ENCODE measurements at regions not wholly inside any gene's neighbourhood (a gene's known extent, or its start where the extent isn't known, plus 50 kb on each side); places are given as distances from the start of the nearest gene placed in this dataset.

GRCh38 chr18:78820161-78820834, 159.3 kb upstream of the SALL3 start:
- ATAC-seq, result no peak
- no peak for TF ChIP-seq ZFP30 (CRISPR knock-in tag; IDR thresholded peaks at IDR 0.05)
- no peak for TF ChIP-seq TOX (CRISPR knock-in tag; IDR thresholded peaks at IDR 0.05; ENCODE audit: borderline replicate concordance)
- TF ChIP-seq GLIS3 (CRISPR knock-in tag; IDR thresholded peaks at IDR 0.05), result no peak
- no peak for TF ChIP-seq ZNF565 (CRISPR knock-in tag; conservative IDR thresholded peaks at IDR 0.05; ENCODE audit: low read depth)
- TF ChIP-seq CREB5 (CRISPR knock-in tag; IDR thresholded peaks at IDR 0.05; ENCODE audit: low read depth), result no peak
- no peak for TF ChIP-seq TSHZ2 (CRISPR knock-in tag; IDR thresholded peaks at IDR 0.05)
- TF ChIP-seq PPARA (CRISPR knock-in tag; IDR thresholded peaks at IDR 0.05; ENCODE audit: borderline replicate concordance), result no peak
- no peak for TF ChIP-seq ZNF8 (CRISPR knock-in tag; IDR thresholded peaks at IDR 0.05)
- no peak for TF ChIP-seq ZC3H10 (CRISPR knock-in tag; IDR thresholded peaks at IDR 0.05)
- TF ChIP-seq CSDC2 (CRISPR knock-in tag; IDR thresholded peaks at IDR 0.05), result no peak
- no peak for TF ChIP-seq ISL1 (CRISPR knock-in tag; IDR thresholded peaks at IDR 0.05)

GRCh38 chr18:78821396-78821795, 158.2 kb upstream of the SALL3 start:
- ATAC-seq, result no peak
- TF ChIP-seq TSHZ2 (CRISPR knock-in tag; IDR thresholded peaks at IDR 0.05) (no peak), TOX (CRISPR knock-in tag; IDR thresholded peaks at IDR 0.05; ENCODE audit: borderline replicate concordance) (no peak), CSRNP3 (CRISPR knock-in tag; IDR thresholded peaks at IDR 0.05) (no peak), ARNTL (CRISPR knock-in tag; IDR thresholded peaks at IDR 0.05; ENCODE audit: borderline replicate concordance, low read depth) (no peak), POU6F1 (CRISPR knock-in tag; IDR thresholded peaks at IDR 0.05; ENCODE audit: borderline replicate concordance, low read depth) (no peak), TCF4 (CRISPR knock-in tag; IDR thresholded peaks at IDR 0.05; ENCODE audit: borderline replicate concordance) (no peak), ZFP30 (CRISPR knock-in tag; IDR thresholded peaks at IDR 0.05) (no peak)

GRCh38 chr18:78822171-78822948, 157.3 kb upstream of the SALL3 start:
- ATAC-seq, result no peak
- TF ChIP-seq ZFP3 (CRISPR knock-in tag; IDR thresholded peaks at IDR 0.05) (no peak), TSHZ2 (CRISPR knock-in tag; IDR thresholded peaks at IDR 0.05) (no peak), POU6F1 (CRISPR knock-in tag; IDR thresholded peaks at IDR 0.05; ENCODE audit: borderline replicate concordance, low read depth) (no peak), CREB5 (CRISPR knock-in tag; IDR thresholded peaks at IDR 0.05; ENCODE audit: low read depth) (no peak), CSDC2 (CRISPR knock-in tag; IDR thresholded peaks at IDR 0.05) (no peak), ARNTL (CRISPR knock-in tag; IDR thresholded peaks at IDR 0.05; ENCODE audit: borderline replicate concordance, low read depth) (no peak), ZNF70 (CRISPR knock-in tag; IDR thresholded peaks at IDR 0.05) (no peak), TCF4 (CRISPR knock-in tag; IDR thresholded peaks at IDR 0.05; ENCODE audit: borderline replicate concordance) (no peak), ESRRG (CRISPR knock-in tag; IDR thresholded peaks at IDR 0.05) (no peak)
